GM18517 (cell line): ENCODE measurements at regions not wholly inside any gene's neighbourhood (a gene's known extent, or its start where the extent isn't known, plus 50 kb on each side); places are given as distances from the start of the nearest gene placed in this dataset.
"Not testable (repeated sequence)": the region's sequence is repeated elsewhere in the genome, so short reads cannot be mapped to it uniquely, and the experiment has no call there.

Source experiments
- ATAC-seq: cut with Tn5 transposase; IDR thresholded peaks from one replicate; pipeline ENCODE4 v1.9.1; 2021; ENCODE audit warnings: mild to moderate bottlenecking, moderate library complexity; ENCODE audit not compliant: unreplicated experiment

DNA sequence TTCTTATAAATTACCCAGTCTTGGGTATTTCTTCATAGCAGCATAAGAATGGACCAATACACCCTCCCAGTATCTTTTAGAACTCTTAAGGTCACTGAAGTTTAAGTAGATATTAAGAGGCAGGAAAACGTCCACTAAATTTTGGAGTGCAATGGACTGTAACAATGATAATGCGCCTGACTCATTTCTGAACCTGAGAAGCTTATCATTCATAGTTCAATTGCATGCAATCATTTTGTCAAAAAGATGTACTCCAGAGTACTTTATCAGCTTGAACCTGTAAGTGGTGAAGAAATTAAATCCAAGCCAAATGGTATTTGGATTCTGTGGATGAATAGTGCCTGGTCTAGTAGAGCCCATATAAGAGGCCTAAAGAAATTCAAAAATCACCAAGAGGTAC lies 196.5 kb upstream of the CDH9 start:
- ATAC-seq: no peak

GRCh38 chr5:27221410-27221809 lies 183.0 kb upstream of the CDH9 start:
- ATAC-seq: no peak

DNA sequence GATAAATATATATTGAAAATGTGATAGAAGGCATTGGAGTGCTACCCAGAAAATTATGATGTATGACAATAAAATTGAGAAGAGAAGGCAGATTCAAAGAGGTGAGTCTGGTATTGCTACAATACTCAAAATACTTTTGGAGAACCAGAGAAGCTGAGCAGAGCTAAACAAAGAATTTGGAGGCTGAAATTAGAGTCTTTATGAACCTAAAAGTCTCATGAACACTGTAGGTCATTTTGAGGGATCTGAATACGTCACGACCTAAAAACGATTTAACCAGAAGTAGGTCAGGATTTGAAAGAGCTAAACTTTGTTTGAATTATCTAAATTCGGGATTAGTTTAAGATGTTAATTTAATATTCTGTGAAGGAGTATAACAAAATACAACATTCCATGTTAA lies 182.4 kb upstream of the CDH9 start:
- no peak for ATAC-seq

- ATAC-seq: no peak
Observed at GRCh38 chr5:27217977-27218376, 179.6 kb upstream of the CDH9 start.

DNA sequence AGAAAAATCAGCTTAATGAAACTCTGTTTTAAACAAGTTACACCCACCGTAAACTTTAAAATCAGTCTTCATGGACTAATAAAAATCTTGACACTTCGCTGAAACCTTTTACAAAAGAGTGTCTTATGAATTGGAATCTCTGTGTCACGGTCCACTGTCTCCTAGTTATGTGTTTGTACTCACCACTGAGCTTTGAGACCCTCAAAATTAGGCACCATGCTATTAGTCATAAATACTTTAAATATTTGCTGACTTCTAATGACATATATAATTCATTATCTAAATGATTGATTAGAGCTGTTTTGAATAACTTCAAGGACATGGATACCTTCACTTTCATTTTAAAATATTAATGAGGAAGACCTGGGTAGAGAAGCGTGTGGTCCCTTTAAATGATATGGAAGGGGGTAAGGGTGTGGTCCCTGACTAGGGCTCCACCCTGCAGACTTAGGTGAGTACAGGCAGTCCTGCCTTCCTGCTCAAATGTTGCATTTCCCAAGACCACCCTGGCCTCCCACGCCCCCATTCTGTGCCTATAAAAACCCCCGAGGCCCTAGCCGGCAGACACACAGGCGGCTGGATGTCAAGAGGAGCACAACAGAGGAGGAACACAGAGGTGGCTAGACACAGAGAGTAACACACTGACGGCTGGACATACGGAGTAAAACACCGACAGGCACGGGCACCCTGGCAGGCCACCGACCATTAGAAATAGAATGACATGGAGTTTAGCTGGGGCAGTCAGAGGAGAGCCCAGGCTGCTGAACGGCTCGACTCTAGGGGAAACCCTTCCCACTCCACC lies 179.0 kb upstream of the CDH9 start:
- no peak for ATAC-seq

DNA sequence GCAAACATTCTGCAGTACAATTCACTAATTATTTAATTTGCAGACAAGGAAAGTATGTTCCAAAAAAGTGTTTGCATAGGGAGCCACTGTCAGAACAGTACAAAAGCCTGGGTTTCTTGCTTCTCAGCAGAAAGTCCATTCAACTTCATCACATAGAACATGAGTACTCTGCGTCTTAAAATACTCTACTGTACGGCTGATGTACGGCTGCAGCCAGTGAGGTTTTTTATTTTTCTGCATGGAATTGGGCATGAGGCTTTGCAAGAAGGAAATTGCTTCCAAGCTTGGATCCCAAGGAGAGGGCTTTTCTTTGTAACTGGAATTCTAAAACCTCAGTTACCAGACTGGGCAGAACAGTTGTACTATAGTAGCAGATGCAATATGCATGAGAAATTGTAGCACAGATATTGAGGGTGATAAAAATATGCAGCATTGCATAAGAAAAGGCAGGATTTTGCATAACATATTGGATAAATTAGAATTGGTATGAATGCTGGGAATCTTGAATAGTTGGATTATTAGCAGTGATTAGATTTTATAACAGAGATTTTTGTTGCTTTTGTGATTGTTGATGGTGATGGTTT lies 178.1 kb upstream of the CDH9 start:
- no peak for ATAC-seq

DNA sequence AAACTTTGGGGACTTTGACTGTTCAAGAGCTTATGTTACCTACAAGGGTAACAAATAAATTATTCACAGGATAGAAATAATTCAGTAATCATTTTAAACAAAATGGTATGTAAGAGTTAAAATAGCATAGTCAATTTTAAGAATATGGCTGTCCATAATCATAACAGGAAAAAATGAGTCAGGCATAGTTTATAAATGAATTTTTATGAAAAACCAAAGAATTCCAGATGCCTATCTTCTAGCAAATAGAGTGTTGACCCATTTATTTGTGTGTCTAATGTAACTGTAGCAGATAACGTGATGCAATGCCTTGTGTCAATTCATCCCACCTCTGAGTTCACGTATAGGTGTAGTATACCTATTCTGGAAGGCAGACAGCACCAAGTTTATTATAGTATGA lies 169.7 kb upstream of the CDH9 start:
- ATAC-seq: no peak

- no peak for ATAC-seq
Observed at GRCh38 chr5:27191786-27192510, 153.6 kb upstream of the CDH9 start.

- no peak for ATAC-seq
Observed at GRCh38 chr5:27172693-27173092, 134.3 kb upstream of the CDH9 start.

GRCh38 chr5:27171761-27172261 lies 133.4 kb upstream of the CDH9 start:
- no peak for ATAC-seq

DNA sequence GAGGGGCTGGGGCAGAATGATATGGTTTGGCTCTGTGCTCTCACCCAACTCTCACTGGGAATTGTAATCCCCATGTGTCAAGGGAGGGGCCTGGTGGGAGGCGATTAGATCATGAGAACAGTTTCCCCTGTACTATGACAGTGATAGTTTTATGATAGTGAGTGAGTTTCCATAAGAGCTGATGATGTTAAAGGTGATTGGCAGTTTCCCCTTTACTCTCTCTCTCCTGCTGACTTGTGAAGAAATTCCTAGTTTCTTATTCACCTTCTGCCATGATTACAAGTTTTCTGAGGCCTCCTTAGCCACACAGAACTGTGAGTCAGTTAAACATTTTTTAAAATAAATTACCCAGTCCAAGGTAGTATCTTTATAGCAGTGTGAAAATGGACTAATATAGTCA lies 120.4 kb upstream of the CDH9 start:
- no peak for ATAC-seq

DNA sequence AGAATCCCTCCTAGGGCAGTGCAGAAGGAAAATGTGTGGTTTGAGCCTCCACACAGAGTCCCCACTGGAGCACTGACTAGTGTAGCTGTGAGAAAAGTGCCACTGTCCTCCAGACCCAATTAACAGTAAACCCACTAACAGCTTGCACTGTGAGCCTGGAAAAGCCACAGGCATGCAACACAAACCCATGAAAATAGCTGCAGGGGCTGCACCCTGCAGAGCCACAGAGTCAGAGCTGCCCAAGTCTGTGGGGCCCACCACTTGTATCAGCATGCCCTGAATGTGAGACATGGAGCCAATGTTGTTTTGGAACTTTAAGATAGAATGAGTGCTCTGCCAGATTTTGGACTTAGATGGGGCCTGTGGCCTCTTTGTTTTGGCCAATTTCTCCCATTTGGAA lies 119.8 kb upstream of the CDH9 start:
- no peak for ATAC-seq

GRCh38 chr5:27144456-27144855 lies 106.1 kb upstream of the CDH9 start:
- no peak for ATAC-seq

DNA sequence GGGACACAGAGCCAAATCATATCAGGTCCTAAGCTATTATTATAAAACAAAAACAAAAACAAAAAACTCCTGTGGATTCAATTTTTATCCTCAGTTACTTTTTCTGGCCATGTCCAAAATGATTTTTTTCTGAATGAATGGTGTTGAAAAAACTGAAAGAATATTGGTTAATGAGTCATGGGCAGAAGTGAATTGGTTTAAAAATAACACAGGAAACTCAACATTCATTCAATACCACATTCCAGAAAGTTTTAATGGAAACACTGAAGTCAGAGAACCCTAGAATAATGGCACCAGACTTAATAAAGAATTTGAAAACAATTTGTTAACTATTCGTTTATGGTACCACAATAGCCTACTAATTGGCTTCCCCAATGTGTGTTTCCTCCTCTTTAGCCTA lies 102.4 kb upstream of the CDH9 start:
- no peak for ATAC-seq

DNA sequence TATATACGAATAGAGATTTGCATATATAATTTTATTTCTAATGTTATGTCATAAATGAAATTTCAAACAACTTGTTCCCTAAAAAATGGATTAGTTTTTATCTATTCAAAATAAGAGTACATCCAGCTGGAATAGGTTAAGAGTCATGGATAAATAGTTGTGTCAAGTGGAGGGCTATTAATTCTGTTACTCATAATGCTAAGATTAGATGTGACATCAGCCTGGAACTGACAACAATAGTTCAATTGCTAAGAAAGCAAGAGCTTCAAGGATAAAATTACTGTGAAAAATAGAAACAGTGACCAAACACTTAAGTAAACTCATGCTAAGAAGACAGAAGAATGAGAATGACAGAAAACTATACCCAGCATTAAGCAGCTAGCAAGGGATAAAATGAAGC lies 92.2 kb upstream of the CDH9 start:
- no peak for ATAC-seq

DNA sequence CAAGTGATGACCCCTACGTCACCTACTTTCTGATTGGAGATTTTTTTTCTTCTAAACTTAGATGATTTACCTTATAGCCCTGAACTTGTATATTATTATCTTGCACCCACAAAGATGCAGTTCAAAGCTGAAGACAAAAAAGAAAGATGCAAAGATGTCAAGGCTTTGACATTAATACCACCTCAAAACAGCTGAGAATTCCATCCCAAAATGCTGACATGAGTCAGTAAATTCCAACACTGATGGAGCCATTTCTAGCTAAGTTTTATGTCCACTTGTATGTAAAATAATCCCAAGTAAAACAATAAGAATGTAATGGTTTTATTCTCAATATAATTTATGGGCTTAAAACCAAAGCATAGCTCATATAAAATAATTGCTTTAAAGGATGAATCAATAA lies 91.5 kb upstream of the CDH9 start:
- ATAC-seq: no peak

- ATAC-seq: no peak
Observed at GRCh38 chr5:27125856-27126255, 87.5 kb upstream of the CDH9 start.

DNA sequence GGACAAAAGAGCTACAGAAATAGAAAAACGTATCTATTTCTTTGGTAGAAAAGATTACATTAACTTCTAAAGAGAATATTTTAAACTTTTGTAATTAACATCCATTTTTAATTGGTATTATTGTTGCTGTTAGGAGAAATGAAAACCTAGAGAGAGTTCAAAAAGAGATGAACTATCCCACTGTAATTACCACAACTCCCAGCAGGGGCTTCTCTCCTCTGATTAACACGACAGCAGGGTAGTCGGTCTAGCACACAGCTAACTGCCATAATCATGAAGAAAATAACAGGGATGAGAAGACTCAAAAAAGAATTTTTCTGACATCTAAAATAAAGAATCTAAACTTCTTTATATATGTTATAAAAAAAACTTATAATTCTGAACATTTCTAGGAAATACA lies 86.2 kb upstream of the CDH9 start:
- no peak for ATAC-seq

- not testable (repeated sequence) for ATAC-seq
Observed at GRCh38 chr5:27119736-27120321, 81.4 kb upstream of the CDH9 start.

DNA sequence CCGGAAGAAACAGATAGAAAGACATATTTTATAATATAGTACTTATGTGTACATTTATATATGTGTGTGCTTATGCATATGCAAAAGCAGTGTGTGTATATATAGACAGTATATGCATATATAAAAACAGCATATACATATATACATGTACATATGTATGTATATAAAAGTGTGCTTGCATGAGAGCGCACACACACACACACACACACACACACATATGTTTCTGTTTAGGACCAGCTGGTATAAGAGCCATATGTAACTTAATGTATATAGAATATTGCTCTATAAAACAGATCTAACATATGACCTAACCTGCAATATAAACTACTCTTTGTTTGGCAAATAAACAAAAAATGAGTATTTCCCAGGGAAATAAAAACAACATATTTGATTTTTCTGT lies 65.1 kb upstream of the CDH9 start:
- no peak for ATAC-seq

DNA sequence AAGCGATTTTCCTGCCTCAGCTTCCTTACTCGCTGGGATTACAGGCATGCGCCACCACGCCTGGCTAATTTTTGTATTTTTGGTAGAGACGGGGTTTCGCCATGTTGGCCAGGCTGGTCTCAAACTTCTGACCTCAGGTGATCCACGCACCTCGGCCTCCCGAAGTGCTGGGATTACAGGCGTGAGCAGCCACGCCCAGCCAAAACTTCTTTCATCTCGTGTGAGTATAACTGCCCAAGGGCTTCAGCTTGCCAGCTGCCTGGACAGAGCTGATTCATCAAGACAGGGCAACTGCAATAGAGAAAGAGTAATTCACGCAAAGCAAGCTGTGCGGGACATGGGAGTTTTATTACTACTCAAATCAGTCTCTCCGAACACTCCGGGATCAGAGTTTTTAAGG lies 57.4 kb upstream of the CDH9 start:
- not testable (repeated sequence) for ATAC-seq

GRCh38 chr5:27093279-27093678 lies 54.9 kb upstream of the CDH9 start:
- ATAC-seq: no peak
